Gastrocnemius medialis (tissue), 4 donors: ENCODE measurements at regions not wholly inside any gene's neighbourhood (a gene's known extent, or its start where the extent isn't known, plus 50 kb on each side); places are given as distances from the start of the nearest gene placed in this dataset.

Experiments
- ATAC-seq, 2 donors: fragments of 150-250 bp; one replicate each; pipeline ENCODE4 v1.9.1; 2016
- DNase-seq, 2 donors: peaks; one replicate each; pipeline ENCODE4 v3.0.0-alpha.2; 2019
- H3K27ac ChIP-seq, 4 donors: fragments of 200-600 bp; sonication (generic); 1 replicate in 1 of 4; 2 replicates in 3 of 4; pipeline ENCODE4 v1.5.1; 2016 to 2018; ENCODE audit warnings: mild to moderate bottlenecking in 2 of 4, moderate library complexity in 1 of 4
- H3K27me3 ChIP-seq, 3 donors: fragments of 200-600 bp; sonication (generic) in 2 of 3; 1 replicate in 1 of 3; 2 replicates in 2 of 3; pipeline versions ENCODE4 v1.5.1 to v1.6.0; 2016 to 2019; ENCODE audit warnings: mild to moderate bottlenecking in 1 of 3, moderate library complexity in 1 of 3
- H3K36me3 ChIP-seq, 2 donors: fragments of 200-600 bp; sonication (generic) in 1 of 2; one replicate each; pipeline ENCODE4 v1.5.1; 2017 to 2018
- H3K4me1 ChIP-seq, 2 donors: fragments of 200-600 bp; sonication (generic) in 1 of 2; one replicate each; pipeline ENCODE4 v1.5.1; 2016 to 2017; ENCODE audit warnings: mild to moderate bottlenecking in 2 of 2
- H3K4me3 ChIP-seq, 4 donors: fragments of 200-600 bp; sonication (generic) in 3 of 4; 1 replicate in 1 of 4; 2 replicates in 3 of 4; pipeline ENCODE4 v1.5.1; 2016 to 2019; ENCODE audit warnings: mild to moderate bottlenecking in 2 of 4
- H3K9me3 ChIP-seq, 3 donors: fragments of 200-600 bp; sonication (generic) in 2 of 3; 1 replicate in 1 of 3; 2 replicates in 2 of 3; pipeline ENCODE4 v1.5.1; 2016 to 2019
- CTCF ChIP-seq, 5 experiments: fragments of 450-650 bp in 3 of 5; fragments of 200-600 bp in 2 of 5; sonication (generic) in 2 of 5; IDR thresholded peaks in 4 of 5; conservative IDR thresholded peaks in 1 of 5; 1 replicate in 4 of 5; 2 replicates in 1 of 5; pipeline ENCODE4 v1.5.1; 2016 to 2019; ENCODE audit warnings: antibody characterized with exemption in 5 of 5, mild to moderate bottlenecking in 3 of 5, moderate library complexity in 3 of 5
- POLR2A ChIP-seq, 2 donors: fragments of 450-650 bp; IDR thresholded peaks; one replicate each; pipeline ENCODE4 v1.6.1; 2017; ENCODE audit warnings: antibody characterized with exemption in 2 of 2, mild to moderate bottlenecking in 2 of 2, moderate library complexity in 2 of 2
- in situ Hi-C, 4 donors: fragments of 200-750 bp; cut with MboI; loops; one replicate each; pipeline versions ENCODE4 v1.15.0 to v1.8.0; 2017; ENCODE audit warnings: low sequenced_read_pairs in 4 of 4
- intact Hi-C: fragments of 100-400 bp; cut with DNase I; formaldehyde crosslinking; loops from one replicate; pipeline ENCODE4 v1.15.1; 2023; ENCODE audit warnings: low total_unique reads

GRCh38 chr2:88254437-88255091 lies 84.4 kb downstream of the THNSL2 start:
- Histone ChIP-seq H3K4me1 (no peaks in the 10 kb centered on the region), H3K27me3 (peaks cover 0 to 7% (median 6%) of the 10 kb centered on the region in 3 donors), H3K27ac (no peak overlapping the region), H3K36me3 (no peaks in the 10 kb centered on the region), H3K9me3 (no peaks in the 10 kb centered on the region), H3K4me3 (no peak overlapping the region)
- in situ Hi-C loops (no loop called here), intact Hi-C loops (no loop called here)
- TF ChIP-seq CTCF (IDR thresholded peaks at IDR 0.05 in 4 of 5, conservative IDR thresholded peaks at IDR 0.05 in 1 of 5) (no peak), POLR2A (IDR thresholded peaks at IDR 0.05) (no peak)
- ATAC-seq (no peak), DNase-seq (no peak)

- no peaks in the 10 kb centered on the region for H3K36me3 ChIP-seq
- H3K27ac ChIP-seq = no peak overlapping the region
- no peaks in the 10 kb centered on the region for H3K4me1 ChIP-seq
- in situ Hi-C loops = no loop called here
- H3K4me3 ChIP-seq = no peak overlapping the region
- no peak for TF ChIP-seq POLR2A (IDR thresholded peaks at IDR 0.05)
- DNase-seq (no peak), ATAC-seq (no peak)
- H3K27me3 ChIP-seq = peaks cover 0 to 7% (median 6%) of the 10 kb centered on the region in 3 donors
- intact Hi-C loops = no loop called here
- no peaks in the 10 kb centered on the region for H3K9me3 ChIP-seq
These were observed 83.9 kb downstream of the THNSL2 start for GRCh38 chr2:88253997-88254396.

- no peak for TF ChIP-seq CTCF (IDR thresholded peaks at IDR 0.05 in 4 of 5, conservative IDR thresholded peaks at IDR 0.05 in 1 of 5)
- no peak for TF ChIP-seq POLR2A (IDR thresholded peaks at IDR 0.05)
- Histone ChIP-seq H3K27ac (no peak overlapping the region), H3K9me3 (no peaks in the 10 kb centered on the region), H3K36me3 (no peaks in the 10 kb centered on the region), H3K27me3 (peaks cover 0 to 7% (median 6%) of the 10 kb centered on the region in 3 donors), H3K4me1 (no peaks in the 10 kb centered on the region), H3K4me3 (no peak overlapping the region)
- intact Hi-C loops (no loop called here), in situ Hi-C loops (no loop called here)
- ATAC-seq (no peak), DNase-seq (no peak)
These were observed 83.2 kb downstream of the THNSL2 start for GRCh38 chr2:88253375-88253774.

GRCh38 chr2:88252646-88253045 lies 82.5 kb downstream of the THNSL2 start:
- DNase-seq = no peak
- H3K27me3 ChIP-seq = peaks cover 0 to 6% (median 3%) of the 10 kb centered on the region in 3 donors
- no peaks in the 10 kb centered on the region for H3K4me1 ChIP-seq
- TF ChIP-seq POLR2A (IDR thresholded peaks at IDR 0.05) = no peak
- in situ Hi-C loops (no loop called here), intact Hi-C loops (no loop called here)
- no peak overlapping the region for H3K4me3 ChIP-seq
- no peak overlapping the region for H3K27ac ChIP-seq
- H3K36me3 ChIP-seq = no peaks in the 10 kb centered on the region
- H3K9me3 ChIP-seq = no peaks in the 10 kb centered on the region
- ATAC-seq = no peak

- in situ Hi-C loops = no loop called here
- Histone ChIP-seq H3K27me3 (peaks cover 0 to 3% (median 3%) of the 10 kb centered on the region in 3 donors), H3K9me3 (no peaks in the 10 kb centered on the region), H3K36me3 (no peaks in the 10 kb centered on the region), H3K4me1 (no peaks in the 10 kb centered on the region), H3K4me3 (no peak overlapping the region), H3K27ac (no peak overlapping the region)
- intact Hi-C loops = no loop called here
- DNase-seq = no peak
- TF ChIP-seq POLR2A (IDR thresholded peaks at IDR 0.05) = no peak
- ATAC-seq = no peak
These were observed 82.0 kb downstream of the THNSL2 start for GRCh38 chr2:88252111-88252510.

GRCh38 chr2:88250404-88250803 lies 80.3 kb downstream of the THNSL2 start:
- Histone ChIP-seq H3K4me1 (no peaks in the 10 kb centered on the region), H3K27ac (no peak overlapping the region), H3K36me3 (no peaks in the 10 kb centered on the region), H3K4me3 (no peak overlapping the region), H3K27me3 (no peaks in the 10 kb centered on the region), H3K9me3 (no peaks in the 10 kb centered on the region)
- ATAC-seq (no peak), DNase-seq (no peak)
- in situ Hi-C loops (no loop called here), intact Hi-C loops (no loop called here)
- TF ChIP-seq CTCF (IDR thresholded peaks at IDR 0.05 in 4 of 5, conservative IDR thresholded peaks at IDR 0.05 in 1 of 5) = no peak
- no peak for TF ChIP-seq POLR2A (IDR thresholded peaks at IDR 0.05)
